Lower leg skin (tissue), 3 donors: ENCODE measurements at regions not wholly inside any gene's neighbourhood (a gene's known extent, or its start where the extent isn't known, plus 50 kb on each side); places are given as distances from the start of the nearest gene placed in this dataset.

ENCODE experiments used
- POLR2A ChIP-seq, 2 donors: fragments of 450-650 bp; IDR thresholded peaks; one replicate each; pipeline ENCODE4 v1.6.1; 2016 to 2017; ENCODE audit warnings: antibody characterized with exemption in 2 of 2, mild to moderate bottlenecking in 1 of 2, moderate library complexity in 1 of 2
- TF ChIP-seq, protein P1 (sequence below), 3 donors: fragments of 450-650 bp; IDR thresholded peaks; one replicate each; pipeline ENCODE4 v1.5.1; 2016; ENCODE audit warnings: antibody characterized with exemption in 3 of 3, mild to moderate bottlenecking in 3 of 3, moderate library complexity in 2 of 3

DNA sequence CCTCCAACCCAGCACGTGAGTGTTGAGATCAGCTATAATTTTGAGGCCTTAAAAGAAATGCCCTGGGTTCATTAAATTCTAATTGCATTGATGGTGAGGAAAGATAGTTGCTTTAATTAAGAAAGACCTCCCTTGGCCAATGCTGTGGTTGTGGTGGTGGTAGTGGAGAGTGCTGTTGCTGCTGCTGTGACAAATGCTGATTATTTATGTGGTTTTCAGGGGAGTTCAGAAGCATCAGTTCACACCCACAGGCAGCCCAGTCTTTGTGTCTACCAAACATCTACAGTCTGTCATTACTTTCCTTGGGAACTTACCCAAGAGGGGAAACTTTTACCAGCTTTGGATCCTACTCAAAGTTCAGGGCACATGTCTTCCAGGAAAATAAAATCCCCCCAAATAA is 178.4 kb upstream of the PARP11 start:
- TF ChIP-seq, protein P1, sequence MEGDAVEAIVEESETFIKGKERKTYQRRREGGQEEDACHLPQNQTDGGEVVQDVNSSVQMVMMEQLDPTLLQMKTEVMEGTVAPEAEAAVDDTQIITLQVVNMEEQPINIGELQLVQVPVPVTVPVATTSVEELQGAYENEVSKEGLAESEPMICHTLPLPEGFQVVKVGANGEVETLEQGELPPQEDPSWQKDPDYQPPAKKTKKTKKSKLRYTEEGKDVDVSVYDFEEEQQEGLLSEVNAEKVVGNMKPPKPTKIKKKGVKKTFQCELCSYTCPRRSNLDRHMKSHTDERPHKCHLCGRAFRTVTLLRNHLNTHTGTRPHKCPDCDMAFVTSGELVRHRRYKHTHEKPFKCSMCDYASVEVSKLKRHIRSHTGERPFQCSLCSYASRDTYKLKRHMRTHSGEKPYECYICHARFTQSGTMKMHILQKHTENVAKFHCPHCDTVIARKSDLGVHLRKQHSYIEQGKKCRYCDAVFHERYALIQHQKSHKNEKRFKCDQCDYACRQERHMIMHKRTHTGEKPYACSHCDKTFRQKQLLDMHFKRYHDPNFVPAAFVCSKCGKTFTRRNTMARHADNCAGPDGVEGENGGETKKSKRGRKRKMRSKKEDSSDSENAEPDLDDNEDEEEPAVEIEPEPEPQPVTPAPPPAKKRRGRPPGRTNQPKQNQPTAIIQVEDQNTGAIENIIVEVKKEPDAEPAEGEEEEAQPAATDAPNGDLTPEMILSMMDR (IDR thresholded peaks at IDR 0.05), result no peak
- TF ChIP-seq POLR2A (IDR thresholded peaks at IDR 0.05), result no peak
